GM12865 (cell line): ENCODE measurements at regions not wholly inside any gene's neighbourhood (a gene's known extent, or its start where the extent isn't known, plus 50 kb on each side); places are given as distances from the start of the nearest gene placed in this dataset.

Experiments used
- DNase-seq: peaks from one replicate; pipeline ENCODE4 v3.0.0; 2010; ENCODE audit warnings: low read depth
- H3K4me3 ChIP-seq: 2 replicates; pipeline ENCODE4 v1.5.1; 2011; ENCODE audit warnings: mild to moderate bottlenecking, low read depth, low read length, control low read depth
- CTCF ChIP-seq: IDR thresholded peaks from 2 replicates; pipeline ENCODE4 v1.5.1; 2011; ENCODE audit warnings: low read length, control low read depth, low read depth, inconsistent platforms; ENCODE audit not compliant: insufficient read depth; ENCODE audit errors: missing control alignments

GRCh38 chr20:9912858-9913434, 74.1 kb upstream of the PAK5 start:
- no peak overlapping the region for H3K4me3 ChIP-seq
- peak; percentile 77 for TF ChIP-seq CTCF
- DNase-seq, result peak; percentile 55

GRCh38 chr20:9912290-9912689, 73.4 kb upstream of the PAK5 start:
- no peak for DNase-seq
- TF ChIP-seq CTCF, result no peak
- H3K4me3 ChIP-seq, result no peak overlapping the region

- no peak for DNase-seq
- H3K4me3 ChIP-seq, result no peak overlapping the region
- no peak for TF ChIP-seq CTCF
These were observed 72.6 kb upstream of the PAK5 start for GRCh38 chr20:9911519-9911918.

- DNase-seq, result no peak
- no peak for TF ChIP-seq CTCF
- H3K4me3 ChIP-seq, result no peak overlapping the region
These were observed 70.3 kb upstream of the PAK5 start for GRCh38 chr20:9909167-9909566.

GRCh38 chr20:9903048-9903655, 64.3 kb upstream of the PAK5 start:
- peak; percentile 64 for TF ChIP-seq CTCF
- no peak overlapping the region for H3K4me3 ChIP-seq
- peak; percentile 28 for DNase-seq

GRCh38 chr20:9889270-9889981, 50.5 kb upstream of the PAK5 start:
- peak overlapping the region; percentile 5 for H3K4me3 ChIP-seq
- DNase-seq, result peak; percentile 44
- no peak for TF ChIP-seq CTCF
